Stimulated activated CD8-positive, alpha-beta memory T cell treated with anti-CD3 and anti-CD28 coated beads, Interleukin-4, amount 100 ng/mL, for 4 hours (primary cell): ENCODE measurements at regions not wholly inside any gene's neighbourhood (a gene's known extent, or its start where the extent isn't known, plus 50 kb on each side); places are given as distances from the start of the nearest gene placed in this dataset.
"Not testable (repeated sequence)": the region's sequence is repeated elsewhere in the genome, so short reads cannot be mapped to it uniquely, and the experiment has no call there.

Source experiments
- DNase-seq, 2 donors: peaks; one replicate each; pipeline ENCODE4 v3.0.0-alpha.2; 2020; ENCODE audit warnings: low read depth in 2 of 2, low spot score in 1 of 2

DNA sequence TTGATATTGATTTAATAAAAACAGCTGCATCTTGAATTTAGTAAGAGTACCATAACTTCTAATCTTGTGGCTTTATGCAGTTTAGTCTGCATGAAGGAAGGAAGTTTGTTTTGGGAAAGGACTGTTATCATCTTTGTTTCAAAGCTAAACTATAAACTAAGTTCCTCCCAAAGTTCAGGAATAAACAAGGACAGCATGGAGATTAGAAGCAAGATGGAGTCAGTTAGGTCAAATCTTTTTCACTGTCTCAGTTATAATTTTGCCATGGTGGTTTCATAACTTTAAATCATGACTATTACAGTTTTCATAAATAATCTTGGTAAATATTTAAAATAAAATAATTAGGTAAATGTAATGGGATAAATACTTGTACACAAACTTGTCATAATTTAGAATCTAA lies 189.9 kb upstream of the ETV3 start:
- not testable (repeated sequence) for DNase-seq

DNA sequence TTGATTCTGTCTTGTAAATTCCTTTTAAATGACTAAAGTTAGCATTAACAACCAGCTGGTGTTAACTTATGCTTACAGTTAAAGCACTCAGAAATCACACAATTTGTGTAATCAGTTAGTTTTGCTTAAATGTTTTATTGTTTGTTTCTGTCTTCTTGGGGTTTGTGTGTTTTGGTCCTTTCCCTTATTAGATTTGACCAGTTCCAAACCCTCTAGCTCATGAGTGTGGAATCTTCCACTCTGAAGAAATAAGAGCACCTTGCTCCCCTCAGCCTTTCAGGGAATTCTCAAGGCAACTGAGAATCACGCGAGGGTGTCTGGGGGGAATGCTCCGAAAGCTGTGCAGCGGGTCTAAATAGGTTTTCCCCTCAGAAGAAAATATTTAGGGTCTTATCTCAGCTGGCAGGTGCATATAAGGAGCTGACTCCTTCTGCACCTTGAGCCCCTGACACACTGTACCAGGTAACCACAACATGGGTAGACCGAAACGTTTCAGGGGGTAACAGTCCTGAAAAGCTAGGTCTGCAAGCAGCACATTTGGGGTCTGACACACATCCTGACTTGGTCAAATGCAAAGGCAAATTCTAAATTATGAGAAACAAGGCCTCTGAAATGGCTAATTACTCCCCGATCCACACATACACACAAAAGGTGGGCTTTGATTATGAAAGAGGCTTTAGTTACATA lies 188.1 kb upstream of the ETV3 start:
- DNase-seq = no peak

DNA sequence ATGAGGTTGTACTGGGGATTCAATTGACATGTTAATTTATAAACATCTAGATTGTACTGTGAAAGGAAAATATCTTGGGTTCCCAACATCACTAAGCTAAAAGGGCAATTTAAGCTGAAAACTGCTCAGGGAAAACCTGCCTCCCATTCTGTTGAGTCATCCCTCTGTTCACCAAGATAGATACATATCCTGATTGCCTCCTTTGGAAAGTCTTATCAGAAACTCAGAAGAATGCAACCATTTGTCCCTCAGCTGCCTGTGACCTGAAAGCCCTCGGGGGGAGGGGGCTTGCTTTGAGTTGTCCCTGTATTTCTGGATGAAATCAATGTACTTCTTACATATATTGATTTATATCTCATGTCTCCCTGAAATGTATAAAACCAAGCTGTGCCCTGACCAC lies 187.0 kb upstream of the ETV3 start:
- no peak for DNase-seq

DNA sequence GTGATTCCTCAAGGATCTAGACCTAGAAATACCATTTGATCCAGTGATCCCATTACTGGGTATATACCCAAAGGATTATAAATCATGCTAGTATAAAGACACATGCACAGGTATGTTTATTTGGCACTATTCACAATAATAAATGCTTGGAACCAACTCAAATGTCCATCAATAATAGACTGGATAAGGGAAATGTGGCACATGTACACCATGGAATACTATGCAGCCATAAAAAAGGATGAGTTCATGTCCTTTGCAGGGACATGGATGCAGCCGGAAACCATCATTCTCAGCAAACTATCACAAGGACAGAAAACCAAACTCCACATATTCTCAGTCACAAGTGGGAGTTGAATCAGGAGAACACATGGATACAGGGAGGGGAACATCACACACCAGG lies 183.8 kb upstream of the ETV3 start:
- DNase-seq = not testable (repeated sequence)

DNA sequence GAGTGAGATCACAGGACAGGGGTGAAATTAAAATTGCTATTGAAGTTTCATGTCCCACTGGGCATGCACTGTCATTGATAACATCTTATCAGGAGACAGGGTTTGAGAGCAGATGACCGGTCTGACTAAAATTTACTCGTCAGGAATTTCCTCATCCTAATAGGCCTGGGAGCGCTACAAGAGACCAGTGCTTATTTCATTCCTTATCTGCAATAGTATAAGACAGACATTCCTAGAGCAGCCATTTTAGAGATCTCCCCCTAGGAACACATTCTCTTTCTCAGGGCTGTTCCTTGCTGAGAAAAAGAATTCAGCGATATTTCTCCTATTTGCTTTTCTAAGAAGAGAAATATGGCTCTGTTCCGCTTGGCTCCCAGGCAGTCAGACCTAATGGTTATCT lies 181.4 kb upstream of the ETV3 start:
- no peak for DNase-seq

DNA sequence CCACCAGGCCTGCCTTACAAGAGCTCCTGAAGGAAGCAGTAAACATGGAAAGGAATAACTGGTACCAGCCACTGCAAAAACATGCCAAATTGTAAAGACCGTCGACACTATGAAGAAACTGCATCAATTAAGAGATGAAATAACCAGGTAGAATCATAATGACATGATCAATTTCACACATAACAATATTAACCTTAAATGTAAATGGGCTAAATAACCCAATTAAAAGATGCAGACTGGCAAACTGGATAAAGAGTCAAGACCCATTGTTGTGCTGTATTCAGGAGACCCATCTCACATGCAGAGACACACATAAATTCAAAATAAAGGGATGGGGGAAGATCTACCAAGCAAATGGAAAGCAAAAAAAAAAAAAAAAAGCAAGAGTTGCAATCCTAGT lies 179.0 kb upstream of the ETV3 start:
- DNase-seq = not testable (repeated sequence)

DNA sequence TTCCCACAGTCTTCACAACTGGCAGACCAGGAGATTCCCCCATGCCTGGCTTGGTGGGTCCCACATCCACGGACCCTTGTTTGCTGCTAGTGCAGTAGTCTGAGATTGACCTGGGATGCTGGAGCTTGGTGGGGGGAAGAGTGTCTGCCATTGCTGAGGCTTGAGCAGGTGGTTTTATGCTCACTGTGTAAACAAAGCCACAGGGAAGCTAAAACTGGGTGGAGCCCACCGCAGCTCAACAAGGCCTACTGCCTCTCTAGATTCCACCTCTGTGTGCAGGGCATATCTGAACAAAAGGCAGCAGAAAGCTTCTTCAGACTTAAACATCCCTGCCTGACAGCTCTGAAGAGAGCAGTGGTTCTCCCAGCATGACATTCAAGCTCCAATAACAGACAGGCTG lies 177.3 kb upstream of the ETV3 start:
- no peak for DNase-seq

DNA sequence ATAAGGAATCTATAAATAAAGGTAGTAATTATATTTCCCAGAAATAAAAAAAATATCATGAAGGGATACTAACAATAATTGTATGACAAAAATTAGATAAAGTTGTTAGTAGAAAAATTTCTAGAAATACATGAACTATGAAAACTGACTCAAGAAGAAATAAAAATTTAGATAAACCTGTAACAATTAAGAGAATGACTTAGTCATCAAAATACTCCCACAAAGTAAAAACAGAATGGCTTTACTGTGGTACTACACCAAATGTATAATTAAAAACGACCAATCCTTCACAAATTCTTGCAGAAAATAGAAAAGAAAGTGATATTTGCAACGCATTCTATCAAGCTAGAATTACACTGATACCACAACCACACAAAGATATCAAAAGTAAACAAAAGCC lies 176.2 kb upstream of the ETV3 start:
- no peak for DNase-seq

DNA sequence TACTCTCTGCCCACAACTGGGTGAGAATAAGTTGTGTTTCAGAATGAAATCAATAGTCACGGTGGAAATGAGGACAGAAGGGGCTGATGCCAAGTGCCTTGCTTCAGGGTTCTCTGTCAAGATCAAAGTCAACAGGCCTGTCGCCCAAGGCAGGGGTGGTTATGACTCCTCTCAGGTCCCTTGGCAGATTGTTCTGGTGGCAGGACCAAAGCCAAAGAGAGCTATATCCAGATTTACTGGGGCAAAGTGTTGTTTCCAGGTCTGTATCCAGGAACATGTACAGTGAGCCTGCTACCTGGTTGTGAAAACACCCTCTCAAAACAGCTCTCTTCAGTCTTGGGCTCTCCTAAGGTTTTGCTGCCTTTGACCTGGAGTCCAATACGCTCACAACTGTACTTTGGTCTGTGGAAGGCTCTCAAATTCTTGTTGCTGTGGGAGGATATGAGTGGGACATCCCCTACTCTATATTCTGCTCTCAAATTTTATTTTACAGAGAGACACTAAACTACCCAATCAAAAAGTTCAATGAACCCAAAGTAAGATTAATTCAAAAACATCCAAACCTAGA lies 175.1 kb upstream of the ETV3 start:
- DNase-seq = no peak

DNA sequence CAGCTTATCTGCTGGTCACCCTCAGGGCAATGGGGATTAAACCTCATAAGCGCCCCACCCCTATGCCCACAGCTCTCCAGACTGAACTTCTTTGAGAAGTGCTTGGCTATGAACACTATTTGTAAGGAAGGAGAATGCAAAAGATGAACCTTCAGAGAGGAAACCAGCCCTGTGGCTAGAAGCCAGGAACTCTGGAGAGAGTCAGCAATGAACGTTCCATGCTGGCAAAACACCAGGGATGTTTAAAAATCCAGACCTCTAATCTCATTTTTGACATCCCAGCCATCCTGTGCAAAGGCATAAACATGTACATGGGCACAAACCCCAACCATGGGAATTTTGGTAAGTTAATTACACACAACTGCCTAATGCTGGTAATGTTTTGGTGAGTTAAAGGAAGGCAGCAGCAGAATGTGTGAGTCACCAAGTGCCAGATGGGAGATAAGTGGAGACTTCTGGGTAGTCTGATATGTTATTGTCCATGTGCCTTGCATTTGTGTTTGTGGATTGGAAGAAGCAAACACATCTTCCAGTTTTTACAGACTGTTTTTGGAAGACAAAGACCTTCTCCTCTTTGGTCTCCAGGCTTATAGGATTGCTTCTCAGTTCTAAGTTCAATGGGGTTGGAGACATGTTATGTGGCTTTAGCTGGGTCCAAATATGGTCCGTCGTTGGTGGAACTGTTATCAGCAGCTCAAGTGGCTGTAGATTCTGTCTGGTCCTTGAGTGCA lies 174.1 kb upstream of the ETV3 start:
- no peak for DNase-seq

DNA sequence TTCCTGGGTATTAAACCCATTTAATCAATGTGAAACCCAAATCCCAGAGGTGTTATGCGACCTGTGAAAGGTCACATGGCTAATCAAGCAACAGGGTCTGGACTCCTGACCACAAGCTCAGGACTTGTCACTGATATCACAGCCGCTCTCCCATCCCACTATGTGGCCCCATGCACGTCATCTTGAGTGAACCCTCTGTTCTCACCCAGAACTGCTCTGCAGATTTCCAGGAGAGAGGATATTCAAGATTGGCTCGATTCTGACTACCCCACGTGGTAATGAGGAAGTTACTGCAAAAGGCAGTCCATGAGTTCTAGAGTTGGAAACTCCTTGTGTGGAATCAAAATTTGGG lies 173.5 kb upstream of the ETV3 start:
- no peak for DNase-seq

DNA sequence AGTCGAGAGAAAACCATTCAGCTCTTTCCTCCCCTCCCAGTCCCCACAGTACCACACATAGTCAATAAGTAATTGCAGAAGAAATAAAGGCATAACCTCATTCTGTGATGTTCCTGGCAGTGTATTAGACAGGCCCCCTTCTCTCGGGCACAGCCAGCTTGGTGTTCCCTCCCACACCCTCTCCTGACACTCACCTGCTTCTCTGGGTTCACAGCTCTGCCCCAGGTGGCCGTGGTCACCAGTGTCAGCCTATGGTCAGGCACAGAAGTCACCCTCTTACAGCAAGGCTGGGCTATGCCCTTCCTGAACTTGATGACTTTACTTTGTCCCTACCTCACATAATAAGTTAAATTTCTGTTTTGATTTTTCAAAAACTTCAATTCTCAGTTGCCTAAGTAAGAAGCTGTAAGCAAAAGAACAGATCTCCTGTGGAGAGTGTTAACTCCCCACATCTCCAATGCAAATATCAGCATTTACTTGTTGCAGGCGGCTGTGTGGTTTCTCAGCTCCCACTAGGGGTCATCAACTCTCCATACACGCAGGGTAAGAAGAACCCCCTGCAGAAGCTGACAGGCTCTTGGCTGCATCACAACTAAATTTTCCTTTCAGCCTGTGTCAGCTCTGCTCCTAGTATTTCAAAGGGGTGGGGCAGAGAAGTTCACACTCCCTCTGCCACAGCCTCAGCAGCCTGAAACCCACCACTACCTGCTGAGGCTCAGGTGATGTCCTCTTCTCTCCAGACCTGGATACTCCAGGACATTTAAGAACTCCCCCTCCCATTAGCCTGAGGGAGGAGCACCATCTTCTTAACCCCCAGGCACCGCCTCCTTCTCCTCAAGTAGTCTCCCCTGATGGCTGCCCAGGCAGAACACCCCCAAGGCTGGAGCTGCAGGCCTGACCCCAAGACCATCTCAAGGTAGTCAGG lies 172.9 kb upstream of the ETV3 start:
- DNase-seq = not testable (repeated sequence)

DNA sequence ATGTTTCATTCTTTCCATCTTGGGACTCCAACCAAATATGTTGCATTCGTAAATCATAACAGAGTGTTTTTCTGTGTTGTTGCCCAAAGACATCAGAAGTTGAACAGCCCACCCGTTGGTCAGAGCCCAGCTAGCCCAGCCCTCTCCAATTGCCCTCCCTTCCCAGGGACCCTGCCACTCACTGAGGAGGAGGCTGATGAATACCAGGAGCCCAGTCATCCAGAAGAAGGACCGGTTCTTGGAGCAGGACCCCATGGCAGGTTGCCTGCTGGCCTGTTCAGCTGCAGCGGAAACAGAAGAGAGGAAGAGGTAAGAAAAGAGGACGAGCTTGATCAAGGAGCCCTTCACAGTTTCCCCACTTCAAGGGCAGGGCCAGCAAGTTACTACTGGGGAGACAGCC lies 172.2 kb upstream of the ETV3 start:
- no peak for DNase-seq

DNA sequence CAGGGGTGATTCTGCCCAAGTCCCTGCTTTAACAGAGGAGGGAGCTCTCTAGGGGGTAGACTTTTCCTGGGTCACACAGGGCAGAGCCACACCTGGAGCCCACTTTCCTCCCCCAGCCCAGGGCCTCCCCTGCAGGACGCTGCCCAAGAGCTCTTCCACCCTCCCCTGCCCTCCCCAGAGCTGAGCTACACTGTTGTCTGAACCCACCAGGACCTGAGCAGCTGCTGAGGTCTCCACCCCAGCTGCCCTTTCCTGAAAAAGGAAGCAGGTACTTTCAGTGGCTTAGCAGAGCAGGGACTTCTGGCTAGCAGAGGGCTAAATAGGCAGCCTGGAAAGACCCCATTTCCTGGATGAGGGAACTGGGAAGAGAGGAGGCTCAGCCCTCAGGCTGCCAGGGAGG lies 169.3 kb upstream of the ETV3 start:
- DNase-seq = no peak

DNA sequence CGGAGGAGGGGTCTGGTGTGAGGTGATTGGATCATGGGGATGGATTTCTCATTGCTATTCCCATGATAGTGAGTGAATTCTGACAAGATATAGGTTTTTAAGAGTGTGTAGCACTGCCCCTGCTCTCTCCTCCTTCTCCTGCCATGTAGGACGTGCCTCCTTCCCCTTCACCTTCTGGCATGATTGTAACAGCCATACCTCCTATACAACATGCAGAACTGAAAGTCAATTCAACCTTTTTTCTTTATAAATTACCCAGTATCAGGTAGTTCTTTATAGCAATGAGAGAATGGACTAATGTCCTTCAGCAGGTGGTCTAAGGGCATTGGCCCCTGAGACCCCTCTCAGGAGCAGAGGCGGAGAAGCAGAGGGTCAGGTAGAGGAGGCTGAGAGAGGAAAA lies 168.7 kb upstream of the ETV3 start:
- DNase-seq = no peak

DNA sequence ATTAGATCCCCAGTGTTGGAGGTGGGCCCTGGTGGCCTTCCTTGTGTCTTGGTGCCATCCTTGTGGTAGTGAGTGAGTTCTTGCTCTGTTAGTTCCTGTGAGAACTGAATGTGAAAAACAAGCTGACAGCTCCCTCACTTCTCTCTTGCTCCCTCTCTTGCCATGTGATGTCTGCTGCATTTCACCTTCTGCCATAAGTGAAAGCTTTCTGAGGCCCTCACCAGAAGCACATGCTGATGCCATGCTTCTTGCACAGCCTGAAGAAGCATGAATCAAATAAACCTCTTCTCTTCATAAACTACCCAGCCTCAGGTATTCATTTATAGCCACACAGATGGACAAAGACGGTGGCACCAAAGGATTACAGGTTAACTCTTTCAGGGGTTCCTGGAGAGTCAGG lies 166.1 kb upstream of the ETV3 start:
- no peak for DNase-seq

DNA sequence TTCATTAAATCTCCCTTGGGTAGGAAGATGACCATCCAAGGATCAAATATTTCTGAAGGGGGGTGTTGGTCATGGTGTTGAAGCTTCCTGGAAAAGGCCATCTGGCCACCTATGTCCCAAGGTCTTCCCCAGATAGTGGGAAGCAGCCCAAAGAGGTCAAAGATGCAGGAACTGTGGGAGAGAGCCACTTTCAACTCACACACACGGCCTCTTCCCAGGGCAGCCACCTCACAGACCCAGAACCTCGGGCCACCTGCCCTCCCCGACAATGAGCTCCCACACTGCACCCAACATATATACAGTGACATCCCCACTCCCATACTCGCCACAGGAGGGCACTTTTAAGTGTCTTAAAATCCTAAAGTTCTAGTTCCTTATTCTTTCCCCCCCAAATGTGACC lies 164.5 kb upstream of the ETV3 start:
- DNase-seq = no peak

DNA sequence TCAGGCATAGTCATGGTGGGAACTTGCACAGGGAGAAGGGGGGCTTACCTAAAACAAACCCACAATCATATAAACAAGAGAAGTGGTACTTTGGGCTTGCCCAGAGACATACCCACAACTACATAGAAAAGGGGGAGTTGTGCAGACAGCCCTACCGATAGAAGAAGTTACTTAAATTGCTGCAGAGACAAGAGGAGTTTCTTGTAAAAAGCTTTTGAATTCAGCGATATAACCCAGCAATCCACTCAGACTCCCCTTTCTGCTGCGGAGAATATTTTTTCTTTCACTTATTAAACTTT lies 164.0 kb upstream of the ETV3 start:
- DNase-seq = no peak

DNA sequence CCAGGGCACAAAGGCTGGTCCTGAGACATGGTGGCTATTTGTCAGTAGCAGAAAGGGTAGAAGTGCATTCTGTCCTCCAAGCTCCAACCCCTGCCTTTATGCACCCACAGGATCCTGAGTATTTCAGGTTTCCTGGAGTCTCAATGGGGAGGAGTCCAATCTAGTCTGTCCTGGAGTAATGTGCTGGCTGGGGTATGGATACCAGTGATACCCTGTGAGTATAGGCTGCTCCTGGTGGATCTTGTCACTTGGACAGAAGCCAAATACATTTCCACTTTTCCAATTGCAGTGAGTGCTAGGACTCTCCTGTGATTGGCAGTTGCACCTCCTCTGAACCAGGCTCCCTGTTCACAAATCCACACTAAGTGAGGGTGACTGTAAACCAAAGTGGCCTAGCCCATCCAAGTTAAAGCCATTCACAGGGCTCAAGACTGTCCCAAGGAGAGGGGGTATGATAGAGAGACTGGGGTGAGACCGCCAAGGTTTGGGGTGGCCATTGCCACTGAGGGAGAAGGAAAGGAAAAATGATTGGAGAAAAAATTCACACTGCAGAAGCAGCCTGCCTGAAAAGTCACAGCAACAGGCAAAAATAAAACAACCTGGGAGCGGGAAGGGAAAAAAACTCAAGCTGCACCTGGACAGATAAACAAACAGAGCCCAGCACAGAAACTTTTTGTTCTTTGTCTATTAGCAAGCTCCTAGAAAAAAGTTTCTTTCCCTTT lies 163.4 kb upstream of the ETV3 start:
- no peak for DNase-seq

DNA sequence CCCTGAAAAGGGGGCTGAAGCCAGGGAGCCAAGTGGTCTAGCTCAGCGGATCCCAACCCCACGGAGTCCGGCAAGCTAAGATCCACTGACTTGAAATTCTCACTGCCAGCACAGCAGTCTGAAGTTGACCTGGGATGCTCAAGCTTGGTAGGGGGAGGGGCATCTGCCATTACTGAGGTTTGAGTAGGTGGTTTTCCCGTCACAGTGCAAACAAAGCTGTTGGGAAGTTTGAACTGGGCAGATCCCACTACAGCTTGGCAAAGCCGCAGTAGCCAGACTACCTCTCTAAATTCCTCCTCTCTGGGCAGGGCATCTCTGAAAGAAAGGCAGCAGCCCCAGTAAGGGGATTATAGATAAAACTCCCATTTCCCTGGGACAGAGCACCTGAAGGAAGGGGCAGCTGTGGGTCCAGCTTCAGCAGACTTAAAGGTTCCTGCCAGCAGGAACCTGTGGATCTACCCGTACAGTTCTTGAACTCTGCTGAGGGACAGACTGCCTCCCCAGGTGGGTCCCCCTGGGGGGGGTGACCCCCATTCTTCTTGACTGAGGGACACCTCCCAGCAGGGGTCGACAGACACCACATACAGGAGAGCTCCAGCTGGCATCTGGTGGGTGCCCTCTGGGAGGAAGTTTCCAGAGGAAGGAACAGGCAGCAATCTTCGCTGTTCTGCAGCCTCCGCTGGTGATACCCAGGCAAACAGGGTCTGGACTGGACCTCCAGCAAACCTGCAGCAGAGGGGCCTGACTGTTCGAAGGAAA lies 156.4 kb upstream of the ETV3 start:
- DNase-seq = not testable (repeated sequence)
